Adrenal gland (tissue), 5 donors: ENCODE measurements at regions not wholly inside any gene's neighbourhood (a gene's known extent, or its start where the extent isn't known, plus 50 kb on each side); places are given as distances from the start of the nearest gene placed in this dataset.

Source experiments
- POLR2A ChIP-seq, 2 donors: fragments of 450-650 bp; IDR thresholded peaks; one replicate each; pipeline ENCODE4 v1.6.1; 2017; ENCODE audit warnings: antibody characterized with exemption in 2 of 2, mild to moderate bottlenecking in 2 of 2, moderate library complexity in 1 of 2
- TF ChIP-seq, protein P1 (sequence below), 6 experiments: fragments of 450-650 bp in 4 of 6; fragments of 200-600 bp in 2 of 6; sonication (generic) in 1 of 6; IDR thresholded peaks; 1 replicate in 5 of 6; 2 replicates in 1 of 6; pipeline versions ENCODE4 v1.5.1 to v1.8.0; 2016 to 2021; ENCODE audit warnings: antibody characterized with exemption in 6 of 6, mild to moderate bottlenecking in 2 of 6, moderate library complexity in 1 of 6
- donor health status: DM: no; HTN: no; CAD: no.

DNA sequence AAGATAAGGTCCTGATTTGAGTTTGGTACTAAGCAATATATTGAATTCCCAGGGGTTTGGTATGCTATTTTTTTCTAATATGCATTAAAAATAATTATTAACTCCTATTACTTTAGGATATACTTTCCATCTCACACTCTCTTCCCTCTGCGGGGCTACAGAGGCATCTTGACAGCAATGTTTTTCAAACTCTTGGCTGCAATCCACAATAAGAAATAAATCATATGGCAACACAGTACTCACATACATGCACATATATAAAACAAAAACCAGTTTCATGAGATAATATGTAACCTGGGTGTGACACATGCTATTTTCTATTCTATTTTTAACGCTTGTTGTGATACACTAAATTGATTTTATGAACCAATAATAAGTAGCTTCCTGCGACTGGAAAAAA lies 189.5 kb downstream of the UNC5CL start:
- TF ChIP-seq, protein P1, sequence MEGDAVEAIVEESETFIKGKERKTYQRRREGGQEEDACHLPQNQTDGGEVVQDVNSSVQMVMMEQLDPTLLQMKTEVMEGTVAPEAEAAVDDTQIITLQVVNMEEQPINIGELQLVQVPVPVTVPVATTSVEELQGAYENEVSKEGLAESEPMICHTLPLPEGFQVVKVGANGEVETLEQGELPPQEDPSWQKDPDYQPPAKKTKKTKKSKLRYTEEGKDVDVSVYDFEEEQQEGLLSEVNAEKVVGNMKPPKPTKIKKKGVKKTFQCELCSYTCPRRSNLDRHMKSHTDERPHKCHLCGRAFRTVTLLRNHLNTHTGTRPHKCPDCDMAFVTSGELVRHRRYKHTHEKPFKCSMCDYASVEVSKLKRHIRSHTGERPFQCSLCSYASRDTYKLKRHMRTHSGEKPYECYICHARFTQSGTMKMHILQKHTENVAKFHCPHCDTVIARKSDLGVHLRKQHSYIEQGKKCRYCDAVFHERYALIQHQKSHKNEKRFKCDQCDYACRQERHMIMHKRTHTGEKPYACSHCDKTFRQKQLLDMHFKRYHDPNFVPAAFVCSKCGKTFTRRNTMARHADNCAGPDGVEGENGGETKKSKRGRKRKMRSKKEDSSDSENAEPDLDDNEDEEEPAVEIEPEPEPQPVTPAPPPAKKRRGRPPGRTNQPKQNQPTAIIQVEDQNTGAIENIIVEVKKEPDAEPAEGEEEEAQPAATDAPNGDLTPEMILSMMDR (IDR thresholded peaks at IDR 0.05): no peak
- no peak for TF ChIP-seq POLR2A (IDR thresholded peaks at IDR 0.05)
